ENCODE measurements at regions not wholly inside any gene's neighbourhood (a gene's known extent, or its start where the extent isn't known, plus 50 kb on each side); places are given as distances from the start of the nearest gene placed in this dataset.

DNA sequence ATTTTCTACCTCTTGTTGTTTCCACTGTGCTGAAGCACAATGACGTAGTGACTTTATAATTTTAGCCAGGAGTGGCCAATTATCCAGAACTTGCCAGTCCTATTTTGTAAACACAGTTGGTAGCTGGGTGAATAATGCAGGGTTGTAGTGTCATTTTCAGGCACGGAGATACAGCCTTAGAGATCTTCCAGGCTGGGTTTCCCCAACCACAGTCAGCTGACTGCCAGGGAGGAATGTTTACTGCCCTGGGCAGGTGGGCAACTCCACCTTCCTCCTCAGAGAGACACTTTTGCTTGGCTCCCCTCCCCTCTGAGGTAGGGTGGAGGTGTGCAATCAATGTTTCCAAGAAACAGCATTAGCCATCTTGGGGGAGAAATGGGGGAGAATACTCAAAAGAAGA, 228.1 kb upstream of the NR4A3 start:
- no peak overlapping the region for H3K4me2 ChIP-seq (ENCODE audit: low read length)
- peaks cover 11% of the 10 kb centered on the region for H3K36me3 ChIP-seq (ENCODE audit: control insufficient read depth, low read length)
- H3K4me3 ChIP-seq (ENCODE audit: low read length): no peak overlapping the region
- H3K4me1 ChIP-seq (ENCODE audit: control insufficient read depth, low read length): peaks cover 62% of the 10 kb centered on the region
- no peaks in the 10 kb centered on the region for H3K9me2 ChIP-seq (replicated peaks; ENCODE audit: control insufficient read depth, low read length)
- no peak overlapping the region for H3K27ac ChIP-seq (ENCODE audit: low read depth, low read length)
- no peaks in the 10 kb centered on the region for H3F3A ChIP-seq (ENCODE audit: control insufficient read depth, insufficient read depth)
- no peaks in the 10 kb centered on the region for H3K79me2 ChIP-seq (ENCODE audit: control insufficient read depth, low read length)
- no peaks in the 10 kb centered on the region for H4K20me1 ChIP-seq (ENCODE audit: control insufficient read depth, insufficient read depth, low read depth, low read length)
- TF ChIP-seq, protein P1, sequence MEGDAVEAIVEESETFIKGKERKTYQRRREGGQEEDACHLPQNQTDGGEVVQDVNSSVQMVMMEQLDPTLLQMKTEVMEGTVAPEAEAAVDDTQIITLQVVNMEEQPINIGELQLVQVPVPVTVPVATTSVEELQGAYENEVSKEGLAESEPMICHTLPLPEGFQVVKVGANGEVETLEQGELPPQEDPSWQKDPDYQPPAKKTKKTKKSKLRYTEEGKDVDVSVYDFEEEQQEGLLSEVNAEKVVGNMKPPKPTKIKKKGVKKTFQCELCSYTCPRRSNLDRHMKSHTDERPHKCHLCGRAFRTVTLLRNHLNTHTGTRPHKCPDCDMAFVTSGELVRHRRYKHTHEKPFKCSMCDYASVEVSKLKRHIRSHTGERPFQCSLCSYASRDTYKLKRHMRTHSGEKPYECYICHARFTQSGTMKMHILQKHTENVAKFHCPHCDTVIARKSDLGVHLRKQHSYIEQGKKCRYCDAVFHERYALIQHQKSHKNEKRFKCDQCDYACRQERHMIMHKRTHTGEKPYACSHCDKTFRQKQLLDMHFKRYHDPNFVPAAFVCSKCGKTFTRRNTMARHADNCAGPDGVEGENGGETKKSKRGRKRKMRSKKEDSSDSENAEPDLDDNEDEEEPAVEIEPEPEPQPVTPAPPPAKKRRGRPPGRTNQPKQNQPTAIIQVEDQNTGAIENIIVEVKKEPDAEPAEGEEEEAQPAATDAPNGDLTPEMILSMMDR (IDR thresholded peaks at IDR 0.05; ENCODE audit: low read depth, low read length, poor library complexity, severe bottlenecking): no peak
- no peak for TF ChIP-seq EZH2phosphoT487 (IDR thresholded peaks at IDR 0.05; ENCODE audit: borderline replicate concordance, low read length)
- peaks cover 9% of the 10 kb centered on the region for H3K9me3 ChIP-seq (ENCODE audit: control insufficient read depth, insufficient read depth, low read length)
- H3K27me3 ChIP-seq (ENCODE audit: control insufficient read depth, low read length): no peaks in the 10 kb centered on the region

GRCh38 chr9:99594056-99594780, 227.5 kb upstream of the NR4A3 start:
- Histone ChIP-seq H3K4me2 (ENCODE audit: low read length) (no peak overlapping the region), H3K9me2 (replicated peaks; ENCODE audit: control insufficient read depth, low read length) (no peaks in the 10 kb centered on the region), H3K9me3 (ENCODE audit: control insufficient read depth, insufficient read depth, low read length) (peaks cover 9% of the 10 kb centered on the region), H3K79me2 (ENCODE audit: control insufficient read depth, low read length) (no peaks in the 10 kb centered on the region), H4K20me1 (ENCODE audit: control insufficient read depth, insufficient read depth, low read depth, low read length) (no peaks in the 10 kb centered on the region), H3K27me3 (ENCODE audit: control insufficient read depth, low read length) (no peaks in the 10 kb centered on the region), H3K4me1 (ENCODE audit: control insufficient read depth, low read length) (peaks cover 62% of the 10 kb centered on the region), H3K4me3 (ENCODE audit: low read length) (no peak overlapping the region), H3F3A (ENCODE audit: control insufficient read depth, insufficient read depth) (no peaks in the 10 kb centered on the region), H3K36me3 (ENCODE audit: control insufficient read depth, low read length) (peaks cover 11% of the 10 kb centered on the region), H3K27ac (ENCODE audit: low read depth, low read length) (no peak overlapping the region)
- TF ChIP-seq, protein P1 (IDR thresholded peaks at IDR 0.05; ENCODE audit: low read depth, low read length, poor library complexity, severe bottlenecking): no peak
- no peak for TF ChIP-seq EZH2phosphoT487 (IDR thresholded peaks at IDR 0.05; ENCODE audit: borderline replicate concordance, low read length)

DNA sequence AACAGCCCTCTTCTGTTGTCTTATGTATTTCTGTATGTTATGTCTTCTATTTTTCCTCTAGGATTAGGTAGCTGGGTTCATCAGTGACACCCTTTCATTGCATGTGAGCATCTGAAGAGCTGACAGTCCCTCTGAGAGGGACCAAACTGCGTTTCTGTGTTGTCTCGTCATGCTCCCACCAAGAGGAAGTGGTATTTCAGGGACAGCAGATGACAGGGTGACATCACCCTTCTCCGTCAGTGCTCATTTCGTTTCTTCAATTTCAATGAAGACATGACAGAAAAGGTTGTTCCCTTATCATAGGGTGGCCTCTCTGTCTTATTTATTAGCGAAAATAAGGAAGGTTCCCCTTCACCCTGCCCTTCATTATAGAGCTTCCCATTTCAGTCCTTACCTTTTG, 225.9 kb upstream of the NR4A3 start:
- Histone ChIP-seq H3K27ac (ENCODE audit: low read depth, low read length) (no peak overlapping the region), H3K9me3 (ENCODE audit: control insufficient read depth, insufficient read depth, low read length) (no peaks in the 10 kb centered on the region)
- no peak for TF ChIP-seq EZH2phosphoT487 (IDR thresholded peaks at IDR 0.05; ENCODE audit: borderline replicate concordance, low read length)
- TF ChIP-seq, protein P1 (IDR thresholded peaks at IDR 0.05; ENCODE audit: low read depth, low read length, poor library complexity, severe bottlenecking): no peak

More for the DNA sequence above, 225.9 kb upstream of the NR4A3 start:
- Histone ChIP-seq H3K36me3 (ENCODE audit: control insufficient read depth, low read length) (no peaks in the 10 kb centered on the region), H3K27me3 (ENCODE audit: control insufficient read depth, low read length) (no peaks in the 10 kb centered on the region), H3K4me1 (ENCODE audit: control insufficient read depth, low read length) (peaks cover 55% of the 10 kb centered on the region), H4K20me1 (ENCODE audit: control insufficient read depth, insufficient read depth, low read depth, low read length) (no peaks in the 10 kb centered on the region), H3F3A (ENCODE audit: control insufficient read depth, insufficient read depth) (no peaks in the 10 kb centered on the region), H3K9me2 (replicated peaks; ENCODE audit: control insufficient read depth, low read length) (no peaks in the 10 kb centered on the region), H3K79me2 (ENCODE audit: control insufficient read depth, low read length) (no peaks in the 10 kb centered on the region), H3K4me3 (ENCODE audit: low read length) (peak overlapping the region; percentile 16), H3K4me2 (ENCODE audit: low read length) (peak overlapping the region; percentile 44)

Data from DOHH2 (cell line).